Fibroblast of mammary gland (primary cell): ENCODE measurements at regions not wholly inside any gene's neighbourhood (a gene's known extent, or its start where the extent isn't known, plus 50 kb on each side); places are given as distances from the start of the nearest gene placed in this dataset.

Source experiments
- DNase-seq: peaks from one replicate; pipeline ENCODE4 v3.0.0-alpha.2; 2010; ENCODE audit warnings: low read depth
- H3K4me3 ChIP-seq: 2 replicates; pipeline ENCODE4 v1.5.1; 2011; ENCODE audit warnings: low read depth, mild to moderate bottlenecking, low read length, moderate library complexity; ENCODE audit not compliant: control insufficient read depth
- CTCF ChIP-seq: conservative IDR thresholded peaks from 2 replicates; pipeline ENCODE4 v1.5.1; 2011; ENCODE audit warnings: low read depth, low read length, inconsistent platforms; ENCODE audit not compliant: control insufficient read depth, insufficient read depth

GRCh38 chr13:76027131-76027530 lies 391.0 kb downstream of the LMO7 start:
- no peak for TF ChIP-seq CTCF
- no peak for DNase-seq
- H3K4me3 ChIP-seq = no peak overlapping the region

- no peak for TF ChIP-seq CTCF
- no peak for DNase-seq
- no peak overlapping the region for H3K4me3 ChIP-seq
These were observed 389.3 kb downstream of the LMO7 start for GRCh38 chr13:76025392-76025791.

GRCh38 chr13:76024151-76024550 lies 388.0 kb downstream of the LMO7 start:
- TF ChIP-seq CTCF = no peak
- DNase-seq = no peak
- no peak overlapping the region for H3K4me3 ChIP-seq

GRCh38 chr13:76023652-76024051 lies 387.5 kb downstream of the LMO7 start:
- no peak for DNase-seq
- no peak for TF ChIP-seq CTCF

DNA sequence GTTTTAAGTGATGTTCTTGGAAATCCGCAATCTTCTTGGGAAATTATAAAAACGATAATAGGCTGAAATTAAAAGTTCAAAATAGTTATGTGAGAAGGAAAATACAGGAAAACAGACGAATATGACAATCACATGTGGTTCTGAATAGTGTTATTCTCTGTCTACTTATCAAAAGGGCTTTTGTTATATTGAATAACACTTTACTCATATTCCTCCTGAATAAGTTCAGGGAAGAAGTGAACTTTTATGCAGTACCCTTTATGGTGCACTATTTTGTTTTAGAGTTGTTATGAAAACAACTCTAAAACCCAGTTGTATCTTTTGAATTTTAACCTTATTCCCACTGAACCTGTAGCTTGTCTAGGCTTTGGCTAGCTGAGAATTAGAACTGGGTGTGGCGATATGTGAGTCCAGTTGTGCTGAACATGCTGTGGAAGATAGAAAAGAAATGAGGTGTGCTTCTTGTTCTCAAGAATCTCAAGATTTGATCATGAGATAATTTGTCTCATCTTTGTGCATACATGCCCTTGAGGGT lies 384.4 kb downstream of the LMO7 start:
- TF ChIP-seq CTCF = no peak
- H3K4me3 ChIP-seq = no peak overlapping the region
- DNase-seq = no peak

More at GRCh38 chr13:76023652-76024051, 387.5 kb downstream of the LMO7 start:
- no peak overlapping the region for H3K4me3 ChIP-seq

- peak; percentile 17 for DNase-seq
- no peak overlapping the region for H3K4me3 ChIP-seq
- peak; percentile 21 for TF ChIP-seq CTCF
These were observed 383.4 kb downstream of the LMO7 start for GRCh38 chr13:76019421-76020044.

DNA sequence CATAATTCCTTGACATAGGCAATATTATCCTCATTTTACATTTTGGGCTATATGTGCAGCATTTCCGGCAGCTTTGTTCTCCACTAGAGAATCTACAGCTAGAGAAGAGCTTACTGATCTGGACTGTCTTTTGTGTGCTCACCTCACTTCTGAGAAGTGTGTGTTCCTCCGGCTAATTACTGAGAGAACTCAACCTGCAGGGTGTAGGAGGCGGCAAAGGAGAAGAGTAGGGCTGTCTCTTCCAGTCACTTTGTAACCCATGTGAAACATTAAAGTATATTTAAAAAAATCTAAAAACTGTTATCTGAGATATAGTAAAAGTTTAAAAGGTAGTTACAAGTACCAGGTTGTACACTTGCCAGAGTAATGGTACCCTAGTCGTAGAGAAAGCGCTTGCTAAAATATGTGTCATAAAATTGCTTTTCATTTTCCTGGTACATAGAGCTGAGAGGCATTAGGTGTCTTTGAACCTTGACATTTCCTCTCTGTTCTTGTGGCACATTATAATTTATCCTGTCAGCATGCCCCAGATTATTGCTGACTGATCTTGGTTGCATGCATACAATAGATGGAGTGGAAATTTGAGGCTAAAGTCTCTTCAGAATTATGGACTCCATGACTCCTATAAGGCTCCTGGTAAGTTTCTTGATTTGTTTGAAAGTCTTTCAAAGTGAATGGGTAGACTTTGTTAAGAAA lies 381.9 kb downstream of the LMO7 start:
- H3K4me3 ChIP-seq = no peak overlapping the region
- no peak for DNase-seq
- no peak for TF ChIP-seq CTCF
